Common myeloid progenitor, CD34-positive (primary cell): ENCODE measurements at regions not wholly inside any gene's neighbourhood (a gene's known extent, or its start where the extent isn't known, plus 50 kb on each side); places are given as distances from the start of the nearest gene placed in this dataset.

Source experiments
- CTCF ChIA-PET: fragments of 350-600 bp; sonication (Branson Sonifier 250); formaldehyde crosslinking; loops from one replicate; lab custom pipeline; 2021; ENCODE audit warnings: antibody characterized with exemption; lab: Charles Lee
- POLR2A ChIA-PET: fragments of 350-600 bp; sonication (Branson Sonifier 250); formaldehyde crosslinking; loops from one replicate; lab custom pipeline; 2021; ENCODE audit warnings: antibody characterized with exemption; lab: Charles Lee
- DNase-seq, 3 donors: peaks; one replicate each; pipeline versions ENCODE4 v3.0.0 to v3.0.0-alpha.2; 2013
- H3K27ac ChIP-seq, 2 experiments: 1 replicate in 1 of 2; 2 replicates in 1 of 2; pipeline ENCODE4 v1.7.0; 2013; ENCODE audit warnings: inconsistent platforms in 2 of 2, low read length in 2 of 2, mild to moderate bottlenecking in 2 of 2, low read depth in 1 of 2, moderate library complexity in 1 of 2; ENCODE audit not compliant: severe bottlenecking in 2 of 2, insufficient read depth in 1 of 2, poor library complexity in 1 of 2
- H3K27me3 ChIP-seq, 5 experiments: replicated peaks in 2 of 5; 1 replicate in 3 of 5; 2 replicates in 2 of 5; pipeline versions ENCODE4 v1.6.1 to v1.7.0; 2013; ENCODE audit warnings: low read length in 4 of 5, mild to moderate bottlenecking in 2 of 5, moderate library complexity in 2 of 5, inconsistent platforms in 1 of 5; ENCODE audit not compliant: insufficient read depth in 5 of 5, control insufficient read depth in 4 of 5
- H3K36me3 ChIP-seq, 4 experiments: 1 replicate in 2 of 4; 2 replicates in 2 of 4; pipeline versions ENCODE4 v1.6.1 to v1.7.0; 2013; ENCODE audit warnings: low read length in 3 of 4, control low read depth in 1 of 4, mild to moderate bottlenecking in 1 of 4; ENCODE audit not compliant: control insufficient read depth in 4 of 4, insufficient read depth in 4 of 4
- H3K4me1 ChIP-seq, 4 experiments: 1 replicate in 3 of 4; 2 replicates in 1 of 4; pipeline versions ENCODE4 v1.6.1 to v1.7.1; 2013; ENCODE audit warnings: low read length in 3 of 4, mild to moderate bottlenecking in 3 of 4, control low read depth in 1 of 4, inconsistent platforms in 1 of 4, moderate library complexity in 1 of 4; ENCODE audit not compliant: control insufficient read depth in 4 of 4, insufficient read depth in 4 of 4; ENCODE audit errors: control extremely low read depth in 1 of 4
- H3K4me3 ChIP-seq, 7 experiments: 1 replicate in 4 of 7; 2 replicates in 3 of 7; pipeline versions ENCODE4 v1.5.1 to v1.7.0; 2013; ENCODE audit warnings: mild to moderate bottlenecking in 7 of 7, low read length in 6 of 7, moderate library complexity in 6 of 7, inconsistent platforms in 2 of 7, low read depth in 2 of 7, control low read depth in 1 of 7; ENCODE audit not compliant: insufficient read depth in 4 of 7, control insufficient read depth in 1 of 7; ENCODE audit errors: extremely low read depth in 1 of 7
- H3K9me3 ChIP-seq, 5 experiments: 1 replicate in 4 of 5; 2 replicates in 1 of 5; pipeline versions ENCODE4 v1.6.1 to v1.7.1; 2013; ENCODE audit warnings: low read length in 4 of 5, mild to moderate bottlenecking in 2 of 5, inconsistent platforms in 1 of 5, low read depth in 1 of 5, moderate library complexity in 1 of 5; ENCODE audit not compliant: control insufficient read depth in 4 of 5, insufficient read depth in 2 of 5; ENCODE audit errors: control extremely low read depth in 1 of 5
- WGBS: methylation state at CpG from one replicate; pipeline ENCODE4 v1.1.5; 2013; ENCODE audit not compliant: insufficient coverage; 5-methylcytosine and 5-hydroxymethylcytosine counted together

DNA sequence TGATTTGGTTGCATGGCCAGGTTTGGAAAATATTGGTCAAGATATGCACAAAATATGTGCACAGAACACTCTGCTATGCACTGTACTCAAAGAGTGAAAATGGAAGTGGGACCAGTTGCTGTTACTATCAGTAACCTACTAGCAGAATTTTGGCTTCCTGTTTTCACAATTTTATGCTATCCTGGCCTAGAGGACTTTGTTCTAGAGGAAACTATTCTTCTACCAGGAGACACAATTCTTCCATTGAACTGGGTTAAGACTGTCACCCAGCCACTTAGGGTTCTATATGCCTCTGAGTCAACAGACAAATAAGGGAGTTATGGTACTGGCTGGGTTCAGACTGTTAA is 431.4 kb upstream of the DCC start:
- ChIA-PET CTCF (no interaction called here), POLR2A (no interaction called here)
- DNase-seq = no peak
- H3K27ac ChIP-seq = no peak overlapping the region
- no peaks in the 10 kb centered on the region for H3K27me3 ChIP-seq
- no peaks in the 10 kb centered on the region for H3K4me1 ChIP-seq
- no peak overlapping the region for H3K4me3 ChIP-seq
- H3K9me3 ChIP-seq = no peaks in the 10 kb centered on the region
- H3K36me3 ChIP-seq = no peaks in the 10 kb centered on the region

DNA sequence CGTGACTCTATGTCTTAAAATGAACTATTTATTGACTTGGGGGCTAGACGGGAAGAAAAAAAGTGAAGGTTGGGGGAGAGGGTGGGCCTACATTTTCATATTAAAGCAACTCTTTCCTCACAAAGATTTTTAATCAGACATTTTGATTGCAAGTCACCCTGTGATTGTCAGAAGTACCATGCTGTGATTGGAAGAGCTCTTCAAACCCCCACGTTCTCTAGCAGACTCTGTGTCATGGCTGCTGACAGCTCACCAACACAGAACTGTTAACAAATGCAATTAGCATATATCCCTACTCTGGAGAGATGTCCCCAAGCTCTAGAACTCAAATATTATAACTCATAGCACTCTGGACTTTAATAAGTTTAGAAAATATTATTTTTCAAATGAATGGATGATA is 428.4 kb upstream of the DCC start:
- CTCF ChIA-PET = no interaction called here
- POLR2A ChIA-PET = no interaction called here
- Histone ChIP-seq H3K4me1 (no peaks in the 10 kb centered on the region), H3K27me3 (no peaks in the 10 kb centered on the region), H3K4me3 (no peak overlapping the region), H3K9me3 (no peaks in the 10 kb centered on the region), H3K27ac (no peak overlapping the region), H3K36me3 (no peaks in the 10 kb centered on the region)
- 83% methylated on average over 1 of the region's 3 CpGs for WGBS
- no peak for DNase-seq

DNA sequence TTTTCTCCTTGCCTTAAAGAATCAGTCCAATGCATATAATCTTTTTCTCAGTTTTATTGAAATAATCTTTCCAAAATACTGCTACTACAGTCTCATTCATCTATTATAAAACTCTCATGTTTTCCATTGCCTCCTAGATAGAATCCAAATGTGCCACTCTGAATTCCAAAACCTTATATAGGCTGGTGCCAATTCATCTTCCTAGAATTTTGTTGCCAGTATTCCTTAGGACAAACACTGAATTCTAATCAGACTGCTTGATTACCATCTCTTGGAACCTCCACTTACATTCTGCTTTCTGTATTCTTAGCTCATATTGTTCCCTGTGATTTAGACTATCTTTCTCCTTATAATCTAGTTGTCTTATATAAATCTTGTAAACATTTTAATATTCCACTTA is 427.6 kb upstream of the DCC start:
- Histone ChIP-seq H3K27me3 (no peaks in the 10 kb centered on the region), H3K27ac (no peak overlapping the region), H3K36me3 (no peaks in the 10 kb centered on the region), H3K9me3 (no peaks in the 10 kb centered on the region), H3K4me1 (no peaks in the 10 kb centered on the region), H3K4me3 (no peak overlapping the region)
- no peak for DNase-seq
- ChIA-PET POLR2A (no interaction called here), CTCF (no interaction called here)

DNA sequence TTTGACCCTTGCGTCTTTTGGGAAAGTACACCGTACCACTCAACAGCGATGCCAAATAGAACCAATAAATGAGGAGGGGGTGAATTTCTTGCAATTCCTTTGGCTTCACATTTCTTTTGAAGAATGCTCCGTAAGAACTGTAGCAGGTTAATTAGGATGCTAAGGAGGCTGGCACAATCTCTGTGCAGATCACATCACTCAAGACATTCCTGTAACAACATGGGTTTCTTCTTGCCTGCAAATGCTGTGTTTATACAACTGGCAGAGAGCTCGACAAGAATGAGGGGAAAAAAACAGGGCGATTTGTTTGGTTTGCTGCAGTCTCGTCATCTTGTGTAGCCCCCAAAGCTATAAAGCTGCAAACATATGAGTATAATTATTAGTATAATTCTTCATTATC is 424.8 kb upstream of the DCC start:
- POLR2A ChIA-PET = no interaction called here
- no peaks in the 10 kb centered on the region for H3K4me1 ChIP-seq

DNA sequence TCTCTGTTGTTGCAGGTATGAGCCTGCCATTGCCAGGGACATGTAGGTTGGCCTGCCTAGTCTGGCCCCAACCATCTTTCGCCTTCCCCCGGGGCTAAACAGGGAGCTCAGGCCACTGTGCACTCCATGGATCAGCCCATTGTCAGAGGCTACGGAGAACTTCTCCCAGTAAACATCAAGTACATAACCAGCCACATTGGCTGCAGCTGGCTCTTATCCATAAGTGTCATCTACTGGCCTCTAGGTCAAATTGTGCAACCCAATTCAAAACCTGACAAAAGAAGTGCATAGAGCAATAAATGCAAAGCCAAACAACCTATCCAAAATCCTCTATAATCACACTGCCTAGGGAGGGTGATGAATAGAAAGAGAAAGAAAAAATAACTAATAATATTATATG is 418.1 kb upstream of the DCC start:
- 45% methylated on average over 2 of the region's 3 CpGs for WGBS
- no peaks in the 10 kb centered on the region for H3K27me3 ChIP-seq
- ChIA-PET POLR2A (no interaction called here), CTCF (no interaction called here)
- no peak overlapping the region for H3K27ac ChIP-seq
- H3K36me3 ChIP-seq = no peaks in the 10 kb centered on the region
- H3K4me3 ChIP-seq = no peak overlapping the region
- no peaks in the 10 kb centered on the region for H3K9me3 ChIP-seq
- no peak for DNase-seq
- no peaks in the 10 kb centered on the region for H3K4me1 ChIP-seq

More for the DNA sequence above, 424.8 kb upstream of the DCC start:
- no peaks in the 10 kb centered on the region for H3K36me3 ChIP-seq
- CTCF ChIA-PET = no interaction called here
- no peak overlapping the region for H3K4me3 ChIP-seq
- WGBS = 83% methylated on average over 4 of the region's 7 CpGs
- no peaks in the 10 kb centered on the region for H3K27me3 ChIP-seq
- H3K27ac ChIP-seq = no peak overlapping the region
- H3K9me3 ChIP-seq = no peaks in the 10 kb centered on the region
- no peak for DNase-seq

DNA sequence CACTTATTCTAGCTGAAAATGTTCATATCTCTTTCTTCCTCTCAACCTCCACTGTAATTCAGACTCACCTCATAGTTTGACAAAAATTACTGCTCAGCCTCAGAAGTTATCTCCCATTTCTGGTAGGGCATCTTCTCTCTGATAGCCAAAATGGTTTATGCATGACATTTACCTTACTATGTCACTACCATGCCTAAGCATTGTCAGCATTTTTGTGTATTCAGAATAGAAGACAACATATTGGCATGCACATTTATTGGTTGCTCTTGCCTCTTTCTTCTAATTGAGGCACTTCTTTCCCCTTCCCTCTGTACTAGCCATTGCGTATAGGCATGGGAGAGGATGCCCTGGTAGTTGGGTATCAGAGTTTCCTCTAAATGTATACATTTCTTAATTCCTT is 406.1 kb upstream of the DCC start:
- ChIA-PET POLR2A (no interaction called here), CTCF (no interaction called here)
- H3K4me1 ChIP-seq = no peaks in the 10 kb centered on the region
- H3K36me3 ChIP-seq = no peaks in the 10 kb centered on the region
- DNase-seq = no peak
- no peak overlapping the region for H3K27ac ChIP-seq
- WGBS = 100% methylated on average over 1 of the region's 1 CpG
- no peaks in the 10 kb centered on the region for H3K27me3 ChIP-seq
- H3K4me3 ChIP-seq = no peak overlapping the region
- peaks cover 0 to 3% (median 0%) of the 10 kb centered on the region in 5 experiments for H3K9me3 ChIP-seq

DNA sequence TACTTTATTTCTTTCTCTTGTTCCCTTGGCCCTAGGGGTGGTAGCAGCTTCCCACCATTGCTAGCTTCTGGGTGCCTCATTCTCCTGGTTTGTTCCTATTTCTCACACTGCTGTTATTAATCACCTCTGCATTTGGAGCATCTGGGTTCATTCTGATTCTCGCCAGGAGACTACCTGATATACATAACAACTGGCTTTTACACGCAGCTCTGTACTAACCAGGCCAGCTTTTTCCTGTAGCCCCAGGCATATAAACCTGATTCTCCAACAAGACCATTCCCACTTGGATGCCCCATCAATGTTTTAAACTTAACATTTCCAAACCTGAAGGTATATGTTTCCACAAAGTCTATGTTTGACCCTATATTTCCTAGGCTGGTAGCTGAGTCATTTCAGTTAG is 403.9 kb upstream of the DCC start:
- Histone ChIP-seq H3K4me3 (no peak overlapping the region), H3K9me3 (no peaks in the 10 kb centered on the region), H3K36me3 (no peaks in the 10 kb centered on the region), H3K4me1 (no peaks in the 10 kb centered on the region), H3K27ac (no peak overlapping the region), H3K27me3 (no peaks in the 10 kb centered on the region)
- ChIA-PET CTCF (no interaction called here), POLR2A (no interaction called here)
- 71% methylated on average over 2 of the region's 2 CpGs for WGBS
- DNase-seq = no peak

DNA sequence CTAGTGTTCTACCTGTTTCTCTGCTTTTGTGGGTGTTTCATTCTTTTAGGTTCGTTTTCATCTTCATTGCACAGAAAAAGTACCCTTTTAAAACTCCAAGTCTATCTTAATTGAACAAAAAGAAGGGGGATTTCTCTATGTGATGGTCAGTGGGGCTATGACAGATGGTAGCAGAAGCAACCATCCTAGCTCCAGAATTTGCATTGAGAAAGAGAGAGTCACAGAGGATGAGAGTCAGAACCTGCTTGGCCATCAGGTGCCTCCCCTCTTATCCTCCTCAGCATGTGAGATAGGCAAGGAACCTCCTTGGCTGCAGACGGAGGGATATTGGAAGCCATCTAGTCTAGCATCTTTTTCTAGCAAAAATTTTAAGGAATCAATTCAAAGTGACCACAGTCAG is 398.0 kb upstream of the DCC start:
- H3K4me1 ChIP-seq = no peaks in the 10 kb centered on the region
- POLR2A ChIA-PET = no interaction called here
- no peaks in the 10 kb centered on the region for H3K9me3 ChIP-seq
- no peaks in the 10 kb centered on the region for H3K36me3 ChIP-seq
- H3K4me3 ChIP-seq = no peak overlapping the region
- no peaks in the 10 kb centered on the region for H3K27me3 ChIP-seq
- CTCF ChIA-PET = no interaction called here
- 67% methylated on average over 1 of the region's 2 CpGs for WGBS
- no peak for DNase-seq
- H3K27ac ChIP-seq = no peak overlapping the region
